K562 (cell line): ENCODE measurements at regions not wholly inside any gene's neighbourhood (a gene's known extent, or its start where the extent isn't known, plus 50 kb on each side); places are given as distances from the start of the nearest gene placed in this dataset.

ENCODE experiments used
- ARID3A ChIP-seq: IDR thresholded peaks from 2 replicates; pipeline ENCODE4 v1.6.1; 2012; ENCODE audit warnings: low read depth, low read length, improper control_type of control experiment, borderline replicate concordance
- BRCA1 ChIP-seq, 2 experiments: fragments of 450-650 bp in 1 of 2; sonication (generic) in 1 of 2; formaldehyde crosslinking in 1 of 2; IDR thresholded peaks; 2 replicates each; pipeline versions ENCODE4 v1.5.0 to v1.6.1; 2017 to 2020; ENCODE audit warnings: mild to moderate bottlenecking in 1 of 2, missing genetic modification reagents in 1 of 2
- CBX1 ChIP-seq: sonication (generic); IDR thresholded peaks from 2 replicates; pipeline ENCODE4 v1.6.1; 2016; ENCODE audit warnings: antibody characterized with exemption, low read depth, mild to moderate bottlenecking
- EGR1 ChIP-seq: fragments of 450-650 bp; conservative IDR thresholded peaks from 2 replicates; pipeline ENCODE4 v1.6.1; 2017; ENCODE audit warnings: mild to moderate bottlenecking
- ETS2 ChIP-seq: IDR thresholded peaks from 2 replicates; pipeline ENCODE4 v1.6.1; 2016; ENCODE audit warnings: borderline replicate concordance, missing genetic modification characterization, mild to moderate bottlenecking, moderate library complexity, missing compliant biosample characterization; ENCODE audit not compliant: poor library complexity, severe bottlenecking
- GTF2E2 ChIP-seq: fragments of 200-800 bp; sonication (Bioruptor generic); IDR thresholded peaks from 2 replicates; pipeline ENCODE4 v1.6.1; 2016; ENCODE audit warnings: missing genetic modification characterization, missing compliant biosample characterization
- LCOR ChIP-seq: sonication (generic); formaldehyde crosslinking; IDR thresholded peaks from 2 replicates; pipeline ENCODE4 v1.8.0; 2022; ENCODE audit warnings: mild to moderate bottlenecking, missing genetic modification reagents
- MECOM ChIP-seq: fragments of 250-450 bp; sonication (Bioruptor Pico); IDR thresholded peaks from 2 replicates; pipeline ENCODE4 v1.8.0; 2022; ENCODE audit warnings: inconsistent platforms
- MTF1 ChIP-seq: fragments of 250-450 bp; sonication (Bioruptor Pico); IDR thresholded peaks from 2 replicates; pipeline ENCODE4 v1.9.0; 2021; ENCODE audit warnings: moderate library complexity, mild to moderate bottlenecking, inconsistent platforms, borderline replicate concordance
- NR3C1 ChIP-seq: sonication (generic); formaldehyde crosslinking; IDR thresholded peaks from 2 replicates; pipeline ENCODE4 v1.8.1; 2022; ENCODE audit warnings: missing genetic modification reagents
- SMARCA4 ChIP-seq: fragments of 450-650 bp; IDR thresholded peaks from 2 replicates; pipeline ENCODE4 v1.6.1; 2016
- SMARCB1 ChIP-seq: IDR thresholded peaks from 2 replicates; pipeline ENCODE4 v1.6.1; 2011; ENCODE audit warnings: improper control_type of control experiment, low read depth; ENCODE audit not compliant: insufficient read length
- SRF ChIP-seq, 2 experiments: fragments of 250-450, 450-650 bp in 1 of 2; sonication (Bioruptor Pico) in 1 of 2; sonication (generic) in 1 of 2; formaldehyde crosslinking; IDR thresholded peaks; 2 replicates each; pipeline versions ENCODE4 v1.5.0 to v1.5.1; 2020 to 2022; ENCODE audit warnings: mild to moderate bottlenecking in 1 of 2, missing genetic modification reagents in 1 of 2
- ZBTB34 ChIP-seq: fragments of 250-450 bp; sonication (Bioruptor Pico); IDR thresholded peaks from 2 replicates; pipeline ENCODE4 v1.8.0; 2021; ENCODE audit warnings: mild to moderate bottlenecking, moderate library complexity
- ZBTB49 ChIP-seq: sonication (generic); formaldehyde crosslinking; IDR thresholded peaks from 2 replicates; pipeline ENCODE4 v1.8.0; 2022; ENCODE audit warnings: missing genetic modification reagents, mild to moderate bottlenecking, borderline replicate concordance
- ZFX ChIP-seq: sonication (generic); formaldehyde crosslinking; IDR thresholded peaks from 2 replicates; pipeline ENCODE4 v1.8.0; 2022; ENCODE audit warnings: mild to moderate bottlenecking, missing genetic modification reagents, moderate library complexity
- ZNF175 ChIP-seq: fragments of 200-800 bp; sonication (Bioruptor generic); IDR thresholded peaks from 2 replicates; pipeline ENCODE4 v1.6.1; 2016; ENCODE audit warnings: low read depth, mild to moderate bottlenecking, missing genetic modification characterization, missing compliant biosample characterization
- ZNF232 ChIP-seq: sonication (generic); formaldehyde crosslinking; IDR thresholded peaks from 2 replicates; pipeline ENCODE4 v1.8.0; 2022; ENCODE audit warnings: mild to moderate bottlenecking, missing genetic modification reagents
- ZNF449 ChIP-seq: fragments of 250-450 bp; sonication (Bioruptor Pico); IDR thresholded peaks from 2 replicates; pipeline ENCODE4 v1.8.0; 2022; ENCODE audit warnings: moderate library complexity, mild to moderate bottlenecking, inconsistent platforms
- ZNF766 ChIP-seq: fragments of 200-800 bp; sonication (Bioruptor generic); conservative IDR thresholded peaks from 2 replicates; pipeline ENCODE4 v1.6.1; 2016; ENCODE audit warnings: missing genetic modification characterization, missing compliant biosample characterization
- TF ChIP-seq, protein P1 (sequence below): fragments of 450-650 bp; formaldehyde crosslinking; IDR thresholded peaks from 2 replicates; pipeline ENCODE4 v1.4.0; 2020; ENCODE audit warnings: mild to moderate bottlenecking, moderate library complexity

- TF ChIP-seq, protein P1, sequence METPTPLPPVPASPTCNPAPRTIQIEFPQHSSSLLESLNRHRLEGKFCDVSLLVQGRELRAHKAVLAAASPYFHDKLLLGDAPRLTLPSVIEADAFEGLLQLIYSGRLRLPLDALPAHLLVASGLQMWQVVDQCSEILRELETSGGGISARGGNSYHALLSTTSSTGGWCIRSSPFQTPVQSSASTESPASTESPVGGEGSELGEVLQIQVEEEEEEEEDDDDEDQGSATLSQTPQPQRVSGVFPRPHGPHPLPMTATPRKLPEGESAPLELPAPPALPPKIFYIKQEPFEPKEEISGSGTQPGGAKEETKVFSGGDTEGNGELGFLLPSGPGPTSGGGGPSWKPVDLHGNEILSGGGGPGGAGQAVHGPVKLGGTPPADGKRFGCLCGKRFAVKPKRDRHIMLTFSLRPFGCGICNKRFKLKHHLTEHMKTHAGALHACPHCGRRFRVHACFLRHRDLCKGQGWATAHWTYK (CRISPR knock-in tag), result no peak
- TF ChIP-seq MTF1 (CRISPR knock-in tag) (no peak), ZNF175 (CRISPR knock-in tag) (no peak), MECOM (CRISPR knock-in tag) (peak; percentile 49; the same call in 1 of the 2 replicates), ZBTB49 (CRISPR knock-in tag) (no peak), ARID3A (no peak), ZFX (no peak), ZNF766 (CRISPR knock-in tag) (peak; percentile 78), NR3C1 (CRISPR knock-in tag) (no peak), ZNF449 (no peak), LCOR (CRISPR knock-in tag) (no peak), EGR1 (no peak), GTF2E2 (tag) (no peak), BRCA1 (IDR thresholded peaks at IDR 0.05) (no peak), BRCA1 (CRISPR knock-in tag; IDR thresholded peaks at IDR 0.05) (no peak), CBX1 (no peak), SRF (CRISPR knock-in tag; IDR thresholded peaks at IDR 0.05) (0 out of 4 replicates have a peak, but pooled peaks of 1 of the 2 experiments have one; percentile 30), SMARCA4 (peak; percentile 93), SMARCB1 (no peak), ZBTB34 (CRISPR knock-in tag) (no peak), ZNF232 (CRISPR knock-in tag) (no peak), ETS2 (tag) (no peak)
Measured at GRCh38 chr17:33904476-33904875, 350.6 kb upstream of the CCL2 start (continued).
